Activated CD4-positive, alpha-beta T cell treated with anti-CD3 and anti-CD28 coated beads for 4 hours (primary cell): ENCODE measurements at regions not wholly inside any gene's neighbourhood (a gene's known extent, or its start where the extent isn't known, plus 50 kb on each side); places are given as distances from the start of the nearest gene placed in this dataset.

ENCODE experiments used
- DNase-seq, 2 donors: peaks; one replicate each; pipeline ENCODE4 v3.0.0-alpha.2; 2020

- DNase-seq = no peak
Observed at GRCh38 chr16:17532338-17532995, 61.7 kb upstream of the XYLT1 start.

- peak; percentile 5 to 13 for DNase-seq
Observed at GRCh38 chr16:17529982-17530760, 59.4 kb upstream of the XYLT1 start.

- DNase-seq = no peak
Observed at GRCh38 chr16:17526956-17527937, 56.5 kb upstream of the XYLT1 start.

GRCh38 chr16:17524656-17525055, 53.9 kb upstream of the XYLT1 start:
- no peak for DNase-seq

- no peak for DNase-seq
Observed at GRCh38 chr16:17520561-17520960, 49.8 kb upstream of the XYLT1 start.
